ENCODE measurements at regions not wholly inside any gene's neighbourhood (a gene's known extent, or its start where the extent isn't known, plus 50 kb on each side); places are given as distances from the start of the nearest gene placed in this dataset.

DNA sequence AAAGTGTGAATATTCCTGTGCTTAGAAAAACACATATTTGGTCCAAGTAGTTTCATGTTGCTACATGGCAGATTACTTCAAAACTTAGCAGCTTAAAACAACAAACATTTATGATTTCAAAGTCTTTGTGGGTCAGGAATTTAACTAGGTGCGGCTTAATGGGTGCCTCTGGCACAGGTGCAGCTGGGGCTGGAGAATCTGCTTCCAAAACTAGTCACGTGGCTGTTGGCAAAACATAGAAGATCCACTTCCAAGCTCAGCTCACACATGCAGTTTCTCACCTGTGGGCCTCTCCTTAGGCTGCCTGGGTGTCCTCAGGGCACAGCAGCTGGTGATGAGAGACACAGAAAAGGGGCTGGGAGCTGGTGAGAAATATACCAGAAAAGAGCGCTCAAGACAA, 263.4 kb downstream of the TTLL7 start:
- Histone ChIP-seq H3K9me3 (ENCODE audit: control insufficient read depth, low read length) (no peaks in the 10 kb centered on the region), H3K9ac (no peak overlapping the region), H3K4me1 (no peaks in the 10 kb centered on the region), H3K27ac (no peak overlapping the region), H3K4me2 (ENCODE audit: low read length) (no peak overlapping the region), H3K4me3 (ENCODE audit: low read depth, low read length) (no peak overlapping the region), H3K27me3 (ENCODE audit: control insufficient read depth, insufficient read depth, low read length) (no peaks in the 10 kb centered on the region), H3K79me2 (no peaks in the 10 kb centered on the region), H2AFZ (no peak overlapping the region), H3K36me3 (ENCODE audit: control insufficient read depth, insufficient read depth, low read length) (no peaks in the 10 kb centered on the region)
- TF ChIP-seq, protein P1, sequence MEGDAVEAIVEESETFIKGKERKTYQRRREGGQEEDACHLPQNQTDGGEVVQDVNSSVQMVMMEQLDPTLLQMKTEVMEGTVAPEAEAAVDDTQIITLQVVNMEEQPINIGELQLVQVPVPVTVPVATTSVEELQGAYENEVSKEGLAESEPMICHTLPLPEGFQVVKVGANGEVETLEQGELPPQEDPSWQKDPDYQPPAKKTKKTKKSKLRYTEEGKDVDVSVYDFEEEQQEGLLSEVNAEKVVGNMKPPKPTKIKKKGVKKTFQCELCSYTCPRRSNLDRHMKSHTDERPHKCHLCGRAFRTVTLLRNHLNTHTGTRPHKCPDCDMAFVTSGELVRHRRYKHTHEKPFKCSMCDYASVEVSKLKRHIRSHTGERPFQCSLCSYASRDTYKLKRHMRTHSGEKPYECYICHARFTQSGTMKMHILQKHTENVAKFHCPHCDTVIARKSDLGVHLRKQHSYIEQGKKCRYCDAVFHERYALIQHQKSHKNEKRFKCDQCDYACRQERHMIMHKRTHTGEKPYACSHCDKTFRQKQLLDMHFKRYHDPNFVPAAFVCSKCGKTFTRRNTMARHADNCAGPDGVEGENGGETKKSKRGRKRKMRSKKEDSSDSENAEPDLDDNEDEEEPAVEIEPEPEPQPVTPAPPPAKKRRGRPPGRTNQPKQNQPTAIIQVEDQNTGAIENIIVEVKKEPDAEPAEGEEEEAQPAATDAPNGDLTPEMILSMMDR (IDR thresholded peaks at IDR 0.05) = no peak

DNA sequence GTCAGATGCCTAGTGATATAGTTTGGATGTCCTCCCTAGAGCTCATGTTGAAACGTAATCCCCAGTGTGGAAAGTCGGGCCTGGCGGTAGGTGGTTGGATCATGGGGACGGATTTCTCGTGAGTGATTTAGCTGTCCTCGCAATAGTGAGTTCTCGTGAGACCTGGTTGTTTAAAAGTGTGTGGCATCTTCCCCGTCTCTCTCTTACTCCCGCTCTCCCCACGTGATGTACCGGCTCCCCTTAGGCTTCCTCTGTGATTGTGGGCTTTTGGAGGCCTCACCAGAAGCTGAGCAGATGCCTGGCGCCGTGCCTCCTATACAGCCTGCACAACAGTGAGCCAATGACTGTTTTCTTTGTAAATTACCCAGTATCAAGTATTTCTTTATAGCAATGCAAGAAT, 264.5 kb downstream of the TTLL7 start:
- Histone ChIP-seq H3K79me2 (no peaks in the 10 kb centered on the region), H2AFZ (no peak overlapping the region), H3K4me1 (no peaks in the 10 kb centered on the region), H3K4me2 (ENCODE audit: low read length) (no peak overlapping the region), H3K27ac (no peak overlapping the region), H3K36me3 (ENCODE audit: control insufficient read depth, insufficient read depth, low read length) (no peaks in the 10 kb centered on the region), H3K9me3 (ENCODE audit: control insufficient read depth, low read length) (no peaks in the 10 kb centered on the region), H3K27me3 (ENCODE audit: control insufficient read depth, insufficient read depth, low read length) (no peaks in the 10 kb centered on the region), H3K9ac (no peak overlapping the region), H3K4me3 (ENCODE audit: low read depth, low read length) (no peak overlapping the region)
- TF ChIP-seq, protein P1 (IDR thresholded peaks at IDR 0.05) = no peak

DNA sequence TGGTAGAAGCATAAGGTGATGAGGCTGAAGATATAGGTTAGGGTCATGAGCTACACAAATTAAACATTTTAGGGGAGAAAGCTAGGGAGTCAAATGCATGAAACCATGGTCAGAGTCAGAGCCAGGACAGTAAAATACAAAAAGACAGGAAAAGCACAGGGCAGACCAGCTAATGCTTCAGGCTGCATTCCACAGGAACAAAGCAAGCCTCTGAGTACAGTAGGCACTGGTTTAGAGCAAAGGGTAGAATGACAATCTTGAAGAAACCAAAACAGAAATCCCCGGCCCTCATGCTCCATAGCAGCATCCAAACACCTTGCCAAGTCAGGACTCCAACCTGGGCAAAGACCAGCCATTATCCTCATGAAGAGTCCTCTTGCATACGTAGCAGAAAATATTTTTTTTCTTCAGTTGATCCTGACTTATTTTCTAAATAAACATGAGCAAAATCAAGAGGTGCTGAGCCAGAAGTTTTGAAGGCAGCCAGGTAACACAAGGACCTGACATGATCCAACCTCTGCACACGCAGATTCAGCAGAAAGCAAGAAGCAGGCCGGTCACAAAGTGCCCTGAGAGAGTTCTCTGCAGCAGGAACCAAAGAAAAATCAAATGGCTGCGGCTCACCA, 273.1 kb downstream of the TTLL7 start:
- no peaks in the 10 kb centered on the region for H3K4me1 ChIP-seq

DNA sequence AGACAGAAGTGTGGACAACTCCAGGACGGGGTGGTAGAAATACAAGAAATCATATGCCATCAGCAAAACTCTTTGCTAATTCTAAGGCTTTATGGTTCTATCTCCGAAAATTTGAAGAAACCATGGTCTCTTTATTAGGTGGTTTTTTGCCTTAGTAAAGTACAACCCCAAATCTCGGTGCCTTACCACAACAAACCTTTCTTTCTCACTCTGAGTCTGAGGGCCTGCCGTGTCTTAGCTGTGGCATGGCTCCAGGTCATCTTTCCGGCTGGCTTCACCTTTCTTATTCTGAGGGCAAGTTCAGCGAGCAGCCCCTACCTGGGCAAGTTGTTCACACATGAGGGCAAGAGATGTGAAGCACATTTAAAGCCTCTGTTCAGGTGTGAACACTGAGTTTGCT, 280.6 kb downstream of the TTLL7 start:
- H3K4me2 ChIP-seq (ENCODE audit: low read length) = no peak overlapping the region
- no peaks in the 10 kb centered on the region for H3K9me3 ChIP-seq (ENCODE audit: control insufficient read depth, low read length)
- TF ChIP-seq, protein P1 (IDR thresholded peaks at IDR 0.05) = no peak
- no peak overlapping the region for H3K4me3 ChIP-seq (ENCODE audit: low read depth, low read length)
- H3K4me1 ChIP-seq = no peaks in the 10 kb centered on the region
- H3K36me3 ChIP-seq (ENCODE audit: control insufficient read depth, insufficient read depth, low read length) = no peaks in the 10 kb centered on the region
- H2AFZ ChIP-seq = peak overlapping the region; percentile 58
- H3K27me3 ChIP-seq (ENCODE audit: control insufficient read depth, insufficient read depth, low read length) = no peaks in the 10 kb centered on the region
- H3K9ac ChIP-seq = no peak overlapping the region
- H3K27ac ChIP-seq = peak overlapping the region; percentile 80
- no peaks in the 10 kb centered on the region for H3K79me2 ChIP-seq

More for the DNA sequence above, 273.1 kb downstream of the TTLL7 start:
- H3K27me3 ChIP-seq (ENCODE audit: control insufficient read depth, insufficient read depth, low read length) = no peaks in the 10 kb centered on the region
- TF ChIP-seq, protein P1 (IDR thresholded peaks at IDR 0.05) = no peak
- H3K79me2 ChIP-seq = no peaks in the 10 kb centered on the region
- H3K27ac ChIP-seq = peak overlapping the region; percentile 54
- no peaks in the 10 kb centered on the region for H3K36me3 ChIP-seq (ENCODE audit: control insufficient read depth, insufficient read depth, low read length)
- no peak overlapping the region for H3K9ac ChIP-seq
- H2AFZ ChIP-seq = peak overlapping the region; percentile 66
- H3K4me3 ChIP-seq (ENCODE audit: low read depth, low read length) = no peak overlapping the region
- no peaks in the 10 kb centered on the region for H3K9me3 ChIP-seq (ENCODE audit: control insufficient read depth, low read length)
- H3K4me2 ChIP-seq (ENCODE audit: low read length) = no peak overlapping the region

DNA sequence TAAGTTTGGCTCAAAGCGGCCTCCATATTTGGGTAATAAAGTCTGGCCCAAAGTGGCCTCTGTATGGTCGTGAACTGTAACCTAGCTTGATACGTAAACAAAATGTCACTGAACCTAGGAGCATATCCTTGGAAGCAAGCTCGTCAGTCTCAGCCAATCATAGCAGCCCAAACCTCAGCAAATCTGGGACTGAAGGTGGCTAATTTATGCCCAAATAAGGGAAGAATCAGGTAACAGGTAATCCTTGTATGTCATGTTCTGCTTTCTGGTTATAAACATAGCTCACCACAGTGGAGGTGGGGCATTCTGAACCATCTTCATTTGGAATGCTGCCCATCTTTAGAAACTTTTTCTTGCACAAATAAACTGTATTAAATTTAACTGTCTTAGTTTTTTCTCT, 281.1 kb downstream of the TTLL7 start:
- H3K9ac ChIP-seq = no peak overlapping the region
- H3K4me2 ChIP-seq (ENCODE audit: low read length) = no peak overlapping the region
- no peaks in the 10 kb centered on the region for H3K9me3 ChIP-seq (ENCODE audit: control insufficient read depth, low read length)
- peak overlapping the region; percentile 58 for H2AFZ ChIP-seq
- TF ChIP-seq, protein P1 (IDR thresholded peaks at IDR 0.05) = no peak
- no peaks in the 10 kb centered on the region for H3K79me2 ChIP-seq
- no peak overlapping the region for H3K4me3 ChIP-seq (ENCODE audit: low read depth, low read length)
- no peaks in the 10 kb centered on the region for H3K4me1 ChIP-seq
- no peaks in the 10 kb centered on the region for H3K36me3 ChIP-seq (ENCODE audit: control insufficient read depth, insufficient read depth, low read length)
- peak overlapping the region; percentile 80 for H3K27ac ChIP-seq
- no peaks in the 10 kb centered on the region for H3K27me3 ChIP-seq (ENCODE audit: control insufficient read depth, insufficient read depth, low read length)

Measured in parathyroid adenoma (tissue), 2 donors.